WTC11 (cell line): ENCODE measurements at regions not wholly inside any gene's neighbourhood (a gene's known extent, or its start where the extent isn't known, plus 50 kb on each side); places are given as distances from the start of the nearest gene placed in this dataset.

Source experiments
- ATAC-seq: fragments of 200-7000 bp; cut with Tn5 transposase; 2 replicates; pipeline ENCODE4 v1.10.0; 2021; ENCODE audit warnings: mild to moderate bottlenecking, moderate library complexity
- CTCF ChIA-PET: fragments of 300-600 bp; sonication (Branson Sonifier 250); formaldehyde crosslinking; loops from one replicate; lab custom pipeline; 2021; ENCODE audit warnings: antibody characterized with exemption; lab: Charles Lee
- POLR2A ChIA-PET: fragments of 350-600 bp; sonication (Branson Sonifier 250); formaldehyde crosslinking; loops from one replicate; lab custom pipeline; 2021; ENCODE audit warnings: antibody characterized with exemption; lab: Charles Lee
- DNase-seq: peaks from one replicate; pipeline ENCODE4 v3.0.0; 2021; ENCODE audit warnings: low spot score
- H3K27ac Mint-ChIP-seq: 2 replicates; pipeline ENCODE4 v1.8.0; 2021; ENCODE audit warnings: mixed read lengths
- H3K27me3 Mint-ChIP-seq: 2 replicates; pipeline ENCODE4 v1.8.0; 2021; ENCODE audit warnings: low read depth, mild to moderate bottlenecking, moderate library complexity, mixed read lengths
- H3K36me3 Mint-ChIP-seq: 2 replicates; pipeline ENCODE4 v1.8.0; 2021; ENCODE audit warnings: mixed read lengths
- H3K4me1 Mint-ChIP-seq: 2 replicates; pipeline ENCODE4 v1.8.0; 2022; ENCODE audit warnings: mixed read lengths
- H3K4me3 Mint-ChIP-seq: 2 replicates; pipeline ENCODE4 v1.8.0; 2021; ENCODE audit warnings: mild to moderate bottlenecking, moderate library complexity, mixed read lengths
- H3K9me3 Mint-ChIP-seq: 2 replicates; pipeline ENCODE4 v1.8.0; 2021; ENCODE audit warnings: mixed read lengths
- MXD4 ChIP-seq: fragments of 250-450 bp; sonication (Bioruptor Pico); IDR thresholded peaks from 2 replicates; pipeline ENCODE4 v1.8.0; 2021; ENCODE audit warnings: mild to moderate bottlenecking, moderate library complexity, borderline replicate concordance
- NFATC4 ChIP-seq: fragments of 250-450 bp; sonication (Bioruptor Pico); IDR thresholded peaks from 2 replicates; pipeline ENCODE4 v1.9.0; 2021; ENCODE audit warnings: mild to moderate bottlenecking
- NR3C1 ChIP-seq: sonication (generic); formaldehyde crosslinking; conservative IDR thresholded peaks from 2 replicates; pipeline ENCODE4 v1.8.1; 2023; ENCODE audit warnings: low read depth, mild to moderate bottlenecking, missing genetic modification reagents
- ZNF121 ChIP-seq: sonication (generic); formaldehyde crosslinking; IDR thresholded peaks from 2 replicates; pipeline ENCODE4 v1.8.0; 2023; ENCODE audit warnings: missing genetic modification reagents
- TF ChIP-seq, protein P1 (sequence below): fragments of 250-450 bp; sonication (Bioruptor Pico); IDR thresholded peaks from 2 replicates; pipeline ENCODE4 v1.9.0; 2021; ENCODE audit warnings: mild to moderate bottlenecking
- TF ChIP-seq, protein P2 (sequence below): sonication (generic); formaldehyde crosslinking; IDR thresholded peaks from 2 replicates; pipeline ENCODE4 v1.8.1; 2022; ENCODE audit warnings: mild to moderate bottlenecking, missing genetic modification reagents, moderate library complexity, borderline replicate concordance
- TF ChIP-seq, protein P3 (sequence below): fragments of 200-600 bp; IDR thresholded peaks from 2 replicates; pipeline ENCODE4 v1.8.0; 2022; ENCODE audit warnings: antibody characterized with exemption
- TF ChIP-seq, protein P4 (sequence below): sonication (generic); formaldehyde crosslinking; IDR thresholded peaks from 2 replicates; pipeline ENCODE4 v1.8.1; 2023; ENCODE audit warnings: mild to moderate bottlenecking, moderate library complexity, missing genetic modification reagents
- TF ChIP-seq, protein P5 (sequence below): sonication (generic); formaldehyde crosslinking; IDR thresholded peaks from 2 replicates; pipeline ENCODE4 v1.8.0; 2022; ENCODE audit warnings: mild to moderate bottlenecking, missing genetic modification reagents
- TF ChIP-seq, protein P6 (sequence below): sonication (generic); formaldehyde crosslinking; IDR thresholded peaks from 2 replicates; pipeline ENCODE4 v1.8.1; 2023; ENCODE audit warnings: mild to moderate bottlenecking, missing genetic modification reagents, borderline replicate concordance
- TF ChIP-seq, protein P7 (sequence below): sonication (generic); formaldehyde crosslinking; IDR thresholded peaks from 2 replicates; pipeline ENCODE4 v1.8.1; 2022; ENCODE audit warnings: mild to moderate bottlenecking, moderate library complexity, missing genetic modification reagents

DNA sequence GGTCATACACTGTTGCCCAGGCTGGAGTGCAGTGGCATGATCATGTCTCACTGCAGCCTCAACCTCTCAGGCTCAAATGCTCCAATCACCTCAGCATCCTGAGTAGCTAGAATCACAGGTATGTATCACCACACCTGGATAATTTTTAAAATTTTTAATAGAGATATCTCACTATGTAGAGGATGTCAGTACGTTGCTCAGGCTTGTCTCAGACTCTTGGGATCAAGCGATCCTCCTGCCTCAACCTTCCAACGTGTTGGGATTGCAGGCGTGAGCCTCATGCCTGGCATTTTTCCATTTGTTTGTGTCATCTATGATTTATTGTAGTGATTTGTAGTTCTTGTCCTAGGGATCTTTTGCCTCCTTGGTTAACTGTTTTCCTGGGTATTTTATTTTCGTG, 985.2 kb upstream of the B3GALT2 start:
- 0 out of 2 replicates have a peak overlapping the region, but pooled peaks have one; percentile 3 for H3K27ac Mint-ChIP-seq

More for the DNA sequence above, 985.2 kb upstream of the B3GALT2 start:
- no peaks in the 10 kb centered on the region for H3K36me3 Mint-ChIP-seq
- no peak overlapping the region for H3K4me3 Mint-ChIP-seq
- H3K9me3 Mint-ChIP-seq = peaks cover 3% of the 10 kb centered on the region; the same call in 1 of the 2 replicates
- ChIA-PET POLR2A (no interaction called here), CTCF (no interaction called here)
- no peaks in the 10 kb centered on the region for H3K27me3 Mint-ChIP-seq
- ATAC-seq (no peak), DNase-seq (no peak)
- TF ChIP-seq NR3C1 (CRISPR knock-in tag) = no peak
- TF ChIP-seq NFATC4 (CRISPR knock-in tag) = no peak
- TF ChIP-seq, protein P1, sequence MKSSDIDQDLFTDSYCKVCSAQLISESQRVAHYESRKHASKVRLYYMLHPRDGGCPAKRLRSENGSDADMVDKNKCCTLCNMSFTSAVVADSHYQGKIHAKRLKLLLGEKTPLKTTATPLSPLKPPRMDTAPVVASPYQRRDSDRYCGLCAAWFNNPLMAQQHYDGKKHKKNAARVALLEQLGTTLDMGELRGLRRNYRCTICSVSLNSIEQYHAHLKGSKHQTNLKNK = no peak
- TF ChIP-seq, protein P2, sequence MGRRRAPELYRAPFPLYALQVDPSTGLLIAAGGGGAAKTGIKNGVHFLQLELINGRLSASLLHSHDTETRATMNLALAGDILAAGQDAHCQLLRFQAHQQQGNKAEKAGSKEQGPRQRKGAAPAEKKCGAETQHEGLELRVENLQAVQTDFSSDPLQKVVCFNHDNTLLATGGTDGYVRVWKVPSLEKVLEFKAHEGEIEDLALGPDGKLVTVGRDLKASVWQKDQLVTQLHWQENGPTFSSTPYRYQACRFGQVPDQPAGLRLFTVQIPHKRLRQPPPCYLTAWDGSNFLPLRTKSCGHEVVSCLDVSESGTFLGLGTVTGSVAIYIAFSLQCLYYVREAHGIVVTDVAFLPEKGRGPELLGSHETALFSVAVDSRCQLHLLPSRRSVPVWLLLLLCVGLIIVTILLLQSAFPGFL (CRISPR knock-in tag) = no peak
- TF ChIP-seq, protein P3, sequence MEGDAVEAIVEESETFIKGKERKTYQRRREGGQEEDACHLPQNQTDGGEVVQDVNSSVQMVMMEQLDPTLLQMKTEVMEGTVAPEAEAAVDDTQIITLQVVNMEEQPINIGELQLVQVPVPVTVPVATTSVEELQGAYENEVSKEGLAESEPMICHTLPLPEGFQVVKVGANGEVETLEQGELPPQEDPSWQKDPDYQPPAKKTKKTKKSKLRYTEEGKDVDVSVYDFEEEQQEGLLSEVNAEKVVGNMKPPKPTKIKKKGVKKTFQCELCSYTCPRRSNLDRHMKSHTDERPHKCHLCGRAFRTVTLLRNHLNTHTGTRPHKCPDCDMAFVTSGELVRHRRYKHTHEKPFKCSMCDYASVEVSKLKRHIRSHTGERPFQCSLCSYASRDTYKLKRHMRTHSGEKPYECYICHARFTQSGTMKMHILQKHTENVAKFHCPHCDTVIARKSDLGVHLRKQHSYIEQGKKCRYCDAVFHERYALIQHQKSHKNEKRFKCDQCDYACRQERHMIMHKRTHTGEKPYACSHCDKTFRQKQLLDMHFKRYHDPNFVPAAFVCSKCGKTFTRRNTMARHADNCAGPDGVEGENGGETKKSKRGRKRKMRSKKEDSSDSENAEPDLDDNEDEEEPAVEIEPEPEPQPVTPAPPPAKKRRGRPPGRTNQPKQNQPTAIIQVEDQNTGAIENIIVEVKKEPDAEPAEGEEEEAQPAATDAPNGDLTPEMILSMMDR = no peak
- TF ChIP-seq, protein P4, sequence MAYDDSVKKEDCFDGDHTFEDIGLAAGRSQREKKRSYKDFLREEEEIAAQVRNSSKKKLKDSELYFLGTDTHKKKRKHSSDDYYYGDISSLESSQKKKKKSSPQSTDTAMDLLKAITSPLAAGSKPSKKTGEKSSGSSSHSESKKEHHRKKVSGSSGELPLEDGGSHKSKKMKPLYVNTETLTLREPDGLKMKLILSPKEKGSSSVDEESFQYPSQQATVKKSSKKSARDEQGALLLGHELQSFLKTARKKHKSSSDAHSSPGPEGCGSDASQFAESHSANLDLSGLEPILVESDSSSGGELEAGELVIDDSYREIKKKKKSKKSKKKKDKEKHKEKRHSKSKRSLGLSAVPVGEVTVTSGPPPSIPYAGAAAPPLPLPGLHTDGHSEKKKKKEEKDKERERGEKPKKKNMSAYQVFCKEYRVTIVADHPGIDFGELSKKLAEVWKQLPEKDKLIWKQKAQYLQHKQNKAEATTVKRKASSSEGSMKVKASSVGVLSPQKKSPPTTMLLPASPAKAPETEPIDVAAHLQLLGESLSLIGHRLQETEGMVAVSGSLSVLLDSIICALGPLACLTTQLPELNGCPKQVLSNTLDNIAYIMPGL = no peak
- TF ChIP-seq MXD4 (CRISPR knock-in tag) = no peak
- TF ChIP-seq, protein P5, sequence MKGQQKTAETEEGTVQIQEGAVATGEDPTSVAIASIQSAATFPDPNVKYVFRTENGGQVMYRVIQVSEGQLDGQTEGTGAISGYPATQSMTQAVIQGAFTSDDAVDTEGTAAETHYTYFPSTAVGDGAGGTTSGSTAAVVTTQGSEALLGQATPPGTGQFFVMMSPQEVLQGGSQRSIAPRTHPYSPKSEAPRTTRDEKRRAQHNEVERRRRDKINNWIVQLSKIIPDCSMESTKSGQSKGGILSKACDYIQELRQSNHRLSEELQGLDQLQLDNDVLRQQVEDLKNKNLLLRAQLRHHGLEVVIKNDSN (CRISPR knock-in tag) = no peak
- TF ChIP-seq, protein P6, sequence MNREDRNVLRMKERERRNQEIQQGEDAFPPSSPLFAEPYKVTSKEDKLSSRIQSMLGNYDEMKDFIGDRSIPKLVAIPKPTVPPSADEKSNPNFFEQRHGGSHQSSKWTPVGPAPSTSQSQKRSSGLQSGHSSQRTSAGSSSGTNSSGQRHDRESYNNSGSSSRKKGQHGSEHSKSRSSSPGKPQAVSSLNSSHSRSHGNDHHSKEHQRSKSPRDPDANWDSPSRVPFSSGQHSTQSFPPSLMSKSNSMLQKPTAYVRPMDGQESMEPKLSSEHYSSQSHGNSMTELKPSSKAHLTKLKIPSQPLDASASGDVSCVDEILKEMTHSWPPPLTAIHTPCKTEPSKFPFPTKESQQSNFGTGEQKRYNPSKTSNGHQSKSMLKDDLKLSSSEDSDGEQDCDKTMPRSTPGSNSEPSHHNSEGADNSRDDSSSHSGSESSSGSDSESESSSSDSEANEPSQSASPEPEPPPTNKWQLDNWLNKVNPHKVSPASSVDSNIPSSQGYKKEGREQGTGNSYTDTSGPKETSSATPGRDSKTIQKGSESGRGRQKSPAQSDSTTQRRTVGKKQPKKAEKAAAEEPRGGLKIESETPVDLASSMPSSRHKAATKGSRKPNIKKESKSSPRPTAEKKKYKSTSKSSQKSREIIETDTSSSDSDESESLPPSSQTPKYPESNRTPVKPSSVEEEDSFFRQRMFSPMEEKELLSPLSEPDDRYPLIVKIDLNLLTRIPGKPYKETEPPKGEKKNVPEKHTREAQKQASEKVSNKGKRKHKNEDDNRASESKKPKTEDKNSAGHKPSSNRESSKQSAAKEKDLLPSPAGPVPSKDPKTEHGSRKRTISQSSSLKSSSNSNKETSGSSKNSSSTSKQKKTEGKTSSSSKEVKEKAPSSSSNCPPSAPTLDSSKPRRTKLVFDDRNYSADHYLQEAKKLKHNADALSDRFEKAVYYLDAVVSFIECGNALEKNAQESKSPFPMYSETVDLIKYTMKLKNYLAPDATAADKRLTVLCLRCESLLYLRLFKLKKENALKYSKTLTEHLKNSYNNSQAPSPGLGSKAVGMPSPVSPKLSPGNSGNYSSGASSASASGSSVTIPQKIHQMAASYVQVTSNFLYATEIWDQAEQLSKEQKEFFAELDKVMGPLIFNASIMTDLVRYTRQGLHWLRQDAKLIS (CRISPR knock-in tag) = no peak
- TF ChIP-seq, protein P7, sequence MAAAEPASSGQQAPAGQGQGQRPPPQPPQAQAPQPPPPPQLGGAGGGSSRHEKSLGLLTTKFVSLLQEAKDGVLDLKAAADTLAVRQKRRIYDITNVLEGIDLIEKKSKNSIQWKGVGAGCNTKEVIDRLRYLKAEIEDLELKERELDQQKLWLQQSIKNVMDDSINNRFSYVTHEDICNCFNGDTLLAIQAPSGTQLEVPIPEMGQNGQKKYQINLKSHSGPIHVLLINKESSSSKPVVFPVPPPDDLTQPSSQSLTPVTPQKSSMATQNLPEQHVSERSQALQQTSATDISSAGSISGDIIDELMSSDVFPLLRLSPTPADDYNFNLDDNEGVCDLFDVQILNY = no peak
- no peak for TF ChIP-seq ZNF121 (CRISPR knock-in tag)
- H3K4me1 Mint-ChIP-seq = peaks cover 39% of the 10 kb centered on the region
